ENCODE measurements at regions not wholly inside any gene's neighbourhood (a gene's known extent, or its start where the extent isn't known, plus 50 kb on each side); places are given as distances from the start of the nearest gene placed in this dataset.

DNA sequence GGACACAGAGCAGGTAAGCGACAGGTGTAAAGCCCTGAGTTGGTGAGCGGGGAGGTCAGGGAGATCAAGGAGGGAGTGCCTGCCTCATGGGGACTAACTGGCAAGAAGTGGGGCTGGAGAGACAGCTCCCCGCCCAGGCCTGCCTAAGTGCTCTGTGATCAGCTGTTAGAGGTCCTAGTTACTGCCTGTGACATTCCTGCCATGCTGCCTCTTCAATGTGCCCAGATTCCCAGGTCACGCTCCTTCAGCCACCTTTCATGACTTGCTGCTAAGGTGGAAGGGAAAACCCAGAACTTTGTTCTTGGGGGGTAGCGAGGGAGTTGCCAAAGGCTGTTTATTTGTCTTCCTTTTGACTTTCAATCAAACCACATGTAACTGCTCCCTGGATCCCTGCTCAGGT lies 114.3 kb upstream of the ZNF438 start:
- Histone ChIP-seq H3K4me1 (ENCODE audit: control insufficient read depth, insufficient read depth, low read length, poor library complexity, severe bottlenecking) (peaks cover 14% of the 10 kb centered on the region), H3K4me3 (ENCODE audit: extremely low read depth, insufficient read depth, low read length, poor library complexity, severe bottlenecking) (no peak overlapping the region), H3K27ac (ENCODE audit: low read depth, low read length, severe bottlenecking) (peak overlapping the region; percentile 71), H3K36me3 (ENCODE audit: control insufficient read depth, insufficient read depth, low read length) (no peaks in the 10 kb centered on the region), H3K9me3 (ENCODE audit: control insufficient read depth, low read length) (no peaks in the 10 kb centered on the region)
- WGBS, 2 experiments (ENCODE audit: insufficient coverage in 2 of 2): 80 to 93% methylated on average over 3 to 4 of the region's 5 CpGs

GRCh38 chr10:31146491-31147209 lies 115.0 kb upstream of the ZNF438 start:
- Histone ChIP-seq H3K27ac (ENCODE audit: low read depth, low read length, severe bottlenecking) (peak overlapping the region; percentile 71), H3K4me3 (ENCODE audit: extremely low read depth, insufficient read depth, low read length, poor library complexity, severe bottlenecking) (no peak overlapping the region), H3K36me3 (ENCODE audit: control insufficient read depth, insufficient read depth, low read length) (no peaks in the 10 kb centered on the region), H3K4me1 (ENCODE audit: control insufficient read depth, insufficient read depth, low read length, poor library complexity, severe bottlenecking) (peaks cover 14% of the 10 kb centered on the region), H3K9me3 (ENCODE audit: control insufficient read depth, low read length) (no peaks in the 10 kb centered on the region)
- 76 to 91% methylated on average over 8 to 14 of the region's 21 CpGs for WGBS, 2 experiments (ENCODE audit: insufficient coverage in 2 of 2)

DNA sequence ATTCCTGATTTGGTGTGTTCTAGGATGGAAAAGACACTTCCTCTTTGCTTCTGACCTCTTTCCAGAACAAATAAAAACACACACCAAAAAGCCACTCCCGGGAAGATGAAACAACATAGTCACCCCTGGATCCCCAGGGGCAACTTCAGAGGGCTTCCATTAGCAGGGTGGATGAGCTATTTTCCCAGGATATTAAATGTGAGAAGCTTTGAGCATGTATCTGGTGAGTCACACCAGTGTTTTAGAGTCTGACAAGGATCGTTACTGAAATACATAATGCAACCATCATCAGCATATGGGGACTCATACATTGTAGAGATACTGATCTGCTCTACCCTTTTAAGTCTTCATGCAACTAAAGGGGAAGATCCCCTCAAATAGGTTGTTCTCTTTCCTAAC lies 115.5 kb upstream of the ZNF438 start:
- 100% methylated on average over 1 of the region's 2 CpGs; no CpG with 5 or more reads in 1 of the 2 experiments for WGBS, 2 experiments (ENCODE audit: insufficient coverage in 2 of 2)
- no peak overlapping the region for H3K4me3 ChIP-seq (ENCODE audit: extremely low read depth, insufficient read depth, low read length, poor library complexity, severe bottlenecking)
- no peaks in the 10 kb centered on the region for H3K36me3 ChIP-seq (ENCODE audit: control insufficient read depth, insufficient read depth, low read length)
- H3K4me1 ChIP-seq (ENCODE audit: control insufficient read depth, insufficient read depth, low read length, poor library complexity, severe bottlenecking): peaks cover 14% of the 10 kb centered on the region
- H3K9me3 ChIP-seq (ENCODE audit: control insufficient read depth, low read length): no peaks in the 10 kb centered on the region
- H3K27ac ChIP-seq (ENCODE audit: low read depth, low read length, severe bottlenecking): peak overlapping the region; percentile 71

DNA sequence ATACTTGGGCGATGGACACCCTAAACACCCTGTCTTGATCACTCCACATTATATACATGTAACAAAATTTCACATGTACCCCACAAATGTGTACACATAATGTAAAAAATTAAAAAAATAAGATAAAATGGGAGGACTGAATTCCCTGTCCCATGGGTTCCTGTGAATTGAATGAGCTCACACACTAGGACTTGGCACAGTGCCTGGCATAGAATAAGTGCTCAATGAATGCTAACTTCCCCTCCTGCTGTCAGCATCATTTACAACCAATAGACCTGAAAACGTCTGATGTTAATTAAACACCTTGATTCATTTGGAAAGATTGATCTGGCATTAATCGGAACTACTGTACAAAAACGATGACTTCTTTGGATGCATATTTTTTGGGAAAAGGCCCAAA lies 117.3 kb upstream of the ZNF438 start:
- Histone ChIP-seq H3K36me3 (ENCODE audit: control insufficient read depth, insufficient read depth, low read length) (no peaks in the 10 kb centered on the region), H3K9me3 (ENCODE audit: control insufficient read depth, low read length) (no peaks in the 10 kb centered on the region), H3K4me1 (ENCODE audit: control insufficient read depth, insufficient read depth, low read length, poor library complexity, severe bottlenecking) (peaks cover 14% of the 10 kb centered on the region), H3K27ac (ENCODE audit: low read depth, low read length, severe bottlenecking) (no peak overlapping the region), H3K4me3 (ENCODE audit: extremely low read depth, insufficient read depth, low read length, poor library complexity, severe bottlenecking) (no peak overlapping the region)
- WGBS, 2 experiments (ENCODE audit: insufficient coverage in 2 of 2): 100% methylated on average over 3 of the region's 4 CpGs

- Histone ChIP-seq H3K4me1 (ENCODE audit: control insufficient read depth, insufficient read depth, low read length, poor library complexity, severe bottlenecking) (peaks cover 14% of the 10 kb centered on the region), H3K9me3 (ENCODE audit: control insufficient read depth, low read length) (no peaks in the 10 kb centered on the region), H3K36me3 (ENCODE audit: control insufficient read depth, insufficient read depth, low read length) (no peaks in the 10 kb centered on the region), H3K4me3 (ENCODE audit: extremely low read depth, insufficient read depth, low read length, poor library complexity, severe bottlenecking) (no peak overlapping the region), H3K27ac (ENCODE audit: low read depth, low read length, severe bottlenecking) (no peak overlapping the region)
- WGBS, 2 experiments (ENCODE audit: insufficient coverage in 2 of 2): 83 to 87% methylated on average over 7 to 8 of the region's 8 CpGs
Observed at GRCh38 chr10:31149835-31150512, 118.3 kb upstream of the ZNF438 start.

- WGBS, 2 experiments (ENCODE audit: insufficient coverage in 2 of 2): 100% methylated on average over 1 of the region's 2 CpGs; no CpG with 5 or more reads in 1 of the 2 experiments
- no peaks in the 10 kb centered on the region for H3K36me3 ChIP-seq (ENCODE audit: control insufficient read depth, insufficient read depth, low read length)
Observed at GRCh38 chr10:31151301-31151700, 119.6 kb upstream of the ZNF438 start.

GRCh38 chr10:31152421-31153135 lies 120.9 kb upstream of the ZNF438 start:
- no peaks in the 10 kb centered on the region for H3K36me3 ChIP-seq (ENCODE audit: control insufficient read depth, insufficient read depth, low read length)
- H3K4me1 ChIP-seq (ENCODE audit: control insufficient read depth, insufficient read depth, low read length, poor library complexity, severe bottlenecking): no peaks in the 10 kb centered on the region
- no peak overlapping the region for H3K4me3 ChIP-seq (ENCODE audit: extremely low read depth, insufficient read depth, low read length, poor library complexity, severe bottlenecking)
- WGBS, 2 experiments (ENCODE audit: insufficient coverage in 2 of 2): 86% methylated on average over 1 of the region's 1 CpG; no CpG with 5 or more reads in 1 of the 2 experiments
- no peaks in the 10 kb centered on the region for H3K9me3 ChIP-seq (ENCODE audit: control insufficient read depth, low read length)
- H3K27ac ChIP-seq (ENCODE audit: low read depth, low read length, severe bottlenecking): no peak overlapping the region

More at GRCh38 chr10:31151301-31151700, 119.6 kb upstream of the ZNF438 start:
- H3K4me1 ChIP-seq (ENCODE audit: control insufficient read depth, insufficient read depth, low read length, poor library complexity, severe bottlenecking): peaks cover 5% of the 10 kb centered on the region
- no peak overlapping the region for H3K4me3 ChIP-seq (ENCODE audit: extremely low read depth, insufficient read depth, low read length, poor library complexity, severe bottlenecking)
- no peak overlapping the region for H3K27ac ChIP-seq (ENCODE audit: low read depth, low read length, severe bottlenecking)
- no peaks in the 10 kb centered on the region for H3K9me3 ChIP-seq (ENCODE audit: control insufficient read depth, low read length)

GRCh38 chr10:31153161-31153560 lies 121.5 kb upstream of the ZNF438 start:
- Histone ChIP-seq H3K4me3 (ENCODE audit: extremely low read depth, insufficient read depth, low read length, poor library complexity, severe bottlenecking) (no peak overlapping the region), H3K36me3 (ENCODE audit: control insufficient read depth, insufficient read depth, low read length) (no peaks in the 10 kb centered on the region), H3K27ac (ENCODE audit: low read depth, low read length, severe bottlenecking) (no peak overlapping the region), H3K9me3 (ENCODE audit: control insufficient read depth, low read length) (no peaks in the 10 kb centered on the region), H3K4me1 (ENCODE audit: control insufficient read depth, insufficient read depth, low read length, poor library complexity, severe bottlenecking) (no peaks in the 10 kb centered on the region)
- WGBS, 2 experiments (ENCODE audit: insufficient coverage in 2 of 2): 87% methylated on average over 5 of the region's 7 CpGs; no CpG with 5 or more reads in 1 of the 2 experiments

- H3K27ac ChIP-seq (ENCODE audit: low read depth, low read length, severe bottlenecking): no peak overlapping the region
- H3K36me3 ChIP-seq (ENCODE audit: control insufficient read depth, insufficient read depth, low read length): no peaks in the 10 kb centered on the region
- H3K4me1 ChIP-seq (ENCODE audit: control insufficient read depth, insufficient read depth, low read length, poor library complexity, severe bottlenecking): no peaks in the 10 kb centered on the region
- no peaks in the 10 kb centered on the region for H3K9me3 ChIP-seq (ENCODE audit: control insufficient read depth, low read length)
- WGBS, 2 experiments (ENCODE audit: insufficient coverage in 2 of 2): 95 to 98% methylated on average over 8 of the region's 8 CpGs
- no peak overlapping the region for H3K4me3 ChIP-seq (ENCODE audit: extremely low read depth, insufficient read depth, low read length, poor library complexity, severe bottlenecking)
Observed at GRCh38 chr10:31153692-31154091, 122.0 kb upstream of the ZNF438 start.

DNA sequence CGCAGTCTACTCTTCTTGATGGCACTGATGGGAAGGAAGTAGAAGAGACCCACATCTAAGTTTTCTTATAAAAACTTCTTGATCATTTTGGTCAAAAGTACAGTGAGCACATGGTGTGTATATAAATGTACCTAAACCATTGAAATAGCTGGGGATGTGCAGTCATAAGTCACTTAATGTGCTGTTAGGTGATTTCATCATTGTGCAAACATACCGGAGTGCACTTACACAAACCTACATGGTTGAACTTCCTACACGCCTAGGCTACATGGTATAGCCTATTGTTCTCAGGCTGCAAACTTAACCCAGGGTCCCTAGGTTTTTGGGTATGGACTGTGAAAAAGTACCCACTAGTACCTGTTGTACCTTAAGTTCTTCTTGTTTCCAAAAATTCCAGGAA lies 123.3 kb upstream of the ZNF438 start:
- Histone ChIP-seq H3K36me3 (ENCODE audit: control insufficient read depth, insufficient read depth, low read length) (no peaks in the 10 kb centered on the region), H3K4me1 (ENCODE audit: control insufficient read depth, insufficient read depth, low read length, poor library complexity, severe bottlenecking) (no peaks in the 10 kb centered on the region), H3K9me3 (ENCODE audit: control insufficient read depth, low read length) (no peaks in the 10 kb centered on the region), H3K27ac (ENCODE audit: low read depth, low read length, severe bottlenecking) (no peak overlapping the region), H3K4me3 (ENCODE audit: extremely low read depth, insufficient read depth, low read length, poor library complexity, severe bottlenecking) (no peak overlapping the region)
- no CpG with 5 or more reads among the region's 3 CpGs for WGBS, 2 experiments (ENCODE audit: insufficient coverage in 2 of 2)

All from mesodermal cell (in vitro differentiated cells).